ENCODE measurements at regions not wholly inside any gene's neighbourhood (a gene's known extent, or its start where the extent isn't known, plus 50 kb on each side); places are given as distances from the start of the nearest gene placed in this dataset.

- no peak for ATAC-seq
- no peaks in the 10 kb centered on the region for H4K20me1 ChIP-seq (ENCODE audit: low read length)
- H3K9me2 ChIP-seq (replicated peaks; ENCODE audit: low read length): no peaks in the 10 kb centered on the region
- DNase-seq: no peak
- no TSS peak for BruUV-seq (replicated peaks)
- no peak overlapping the region for H3K4me2 ChIP-seq (ENCODE audit: low read length)
- H3K36me3 ChIP-seq (ENCODE audit: low read depth, low read length): no peaks in the 10 kb centered on the region
- H3K4me1 ChIP-seq (ENCODE audit: insufficient read depth, low read length): no peaks in the 10 kb centered on the region
- H3K9me3 ChIP-seq (ENCODE audit: low read length): no peaks in the 10 kb centered on the region
- no peak overlapping the region for H3K4me3 ChIP-seq (ENCODE audit: low read length)
- H2AFZ ChIP-seq (ENCODE audit: low read length): no peak overlapping the region
- no peaks in the 10 kb centered on the region for H3K79me2 ChIP-seq (ENCODE audit: low read length)
- no peak overlapping the region for H3K9ac ChIP-seq (ENCODE audit: low read length)
- intact Hi-C loops (cut with micrococcal nuclease): no loop called here
- H3K27ac ChIP-seq (ENCODE audit: low read length): no peak overlapping the region
- CTCF ChIA-PET: no interaction called here
- POLR2A ChIA-PET (ENCODE audit: unreplicated experiment): no interaction called here
- peaks cover 26% of the 10 kb centered on the region for H3K27me3 ChIP-seq (ENCODE audit: low read length)
- TF ChIP-seq CTCF (conservative IDR thresholded peaks at IDR 0.05; ENCODE audit: low read depth, low read length) (no peak), EZH2phosphoT487 (IDR thresholded peaks at IDR 0.05; ENCODE audit: borderline replicate concordance, low read length) (no peak), EZH2 (IDR thresholded peaks at IDR 0.05; ENCODE audit: low read length, unreplicated experiment) (no peak)
- no peaks in the 10 kb centered on the region for H3F3A ChIP-seq (ENCODE audit: low read length, unreplicated experiment)
Measured at GRCh38 chr16:59368586-59368985, 634.5 kb upstream of the GOT2 start.

- Histone ChIP-seq H3F3A (ENCODE audit: low read length, unreplicated experiment) (no peaks in the 10 kb centered on the region), H3K27me3 (ENCODE audit: low read length) (no peaks in the 10 kb centered on the region), H3K9ac (ENCODE audit: low read length) (no peak overlapping the region), H2AFZ (ENCODE audit: low read length) (no peak overlapping the region), H3K9me2 (replicated peaks; ENCODE audit: low read length) (no peaks in the 10 kb centered on the region), H3K4me1 (ENCODE audit: insufficient read depth, low read length) (no peaks in the 10 kb centered on the region), H4K20me1 (ENCODE audit: low read length) (no peaks in the 10 kb centered on the region), H3K79me2 (ENCODE audit: low read length) (no peaks in the 10 kb centered on the region), H3K27ac (ENCODE audit: low read length) (no peak overlapping the region), H3K9me3 (ENCODE audit: low read length) (no peaks in the 10 kb centered on the region), H3K4me3 (ENCODE audit: low read length) (no peak overlapping the region), H3K4me2 (ENCODE audit: low read length) (no peak overlapping the region), H3K36me3 (ENCODE audit: low read depth, low read length) (no peaks in the 10 kb centered on the region)
- POLR2A ChIA-PET (ENCODE audit: unreplicated experiment): no interaction called here
- no TSS peak for BruUV-seq (replicated peaks)
- intact Hi-C loops (cut with micrococcal nuclease): no loop called here
- TF ChIP-seq EZH2 (IDR thresholded peaks at IDR 0.05; ENCODE audit: low read length, unreplicated experiment): no peak
- TF ChIP-seq EZH2phosphoT487 (IDR thresholded peaks at IDR 0.05; ENCODE audit: borderline replicate concordance, low read length): no peak
- no peak for TF ChIP-seq CTCF (conservative IDR thresholded peaks at IDR 0.05; ENCODE audit: low read depth, low read length)
- DNase-seq (no peak), ATAC-seq (no peak)
- CTCF ChIA-PET: no interaction called here
Measured at GRCh38 chr16:59356709-59357108, 622.6 kb upstream of the GOT2 start.

GRCh38 chr16:59356144-59356543, 622.0 kb upstream of the GOT2 start:
- intact Hi-C loops (cut with micrococcal nuclease): no loop called here
- H3K79me2 ChIP-seq (ENCODE audit: low read length): no peaks in the 10 kb centered on the region
- TF ChIP-seq EZH2phosphoT487 (IDR thresholded peaks at IDR 0.05; ENCODE audit: borderline replicate concordance, low read length): no peak
- TF ChIP-seq CTCF (conservative IDR thresholded peaks at IDR 0.05; ENCODE audit: low read depth, low read length): no peak
- no peak for TF ChIP-seq EZH2 (IDR thresholded peaks at IDR 0.05; ENCODE audit: low read length, unreplicated experiment)
- POLR2A ChIA-PET (ENCODE audit: unreplicated experiment): no interaction called here
- no peak overlapping the region for H3K4me2 ChIP-seq (ENCODE audit: low read length)
- no peaks in the 10 kb centered on the region for H3K27me3 ChIP-seq (ENCODE audit: low read length)
- DNase-seq: no peak
- no peaks in the 10 kb centered on the region for H3F3A ChIP-seq (ENCODE audit: low read length, unreplicated experiment)
- no peaks in the 10 kb centered on the region for H4K20me1 ChIP-seq (ENCODE audit: low read length)
- H3K9ac ChIP-seq (ENCODE audit: low read length): no peak overlapping the region
- H3K4me3 ChIP-seq (ENCODE audit: low read length): no peak overlapping the region
- CTCF ChIA-PET: no interaction called here
- H3K27ac ChIP-seq (ENCODE audit: low read length): no peak overlapping the region
- no peaks in the 10 kb centered on the region for H3K9me3 ChIP-seq (ENCODE audit: low read length)
- no peak overlapping the region for H2AFZ ChIP-seq (ENCODE audit: low read length)
- BruUV-seq (replicated peaks): no TSS peak
- ATAC-seq: no peak
- no peaks in the 10 kb centered on the region for H3K9me2 ChIP-seq (replicated peaks; ENCODE audit: low read length)
- H3K36me3 ChIP-seq (ENCODE audit: low read depth, low read length): no peaks in the 10 kb centered on the region
- no peaks in the 10 kb centered on the region for H3K4me1 ChIP-seq (ENCODE audit: insufficient read depth, low read length)

Measured in PC-3 (cell line).